PC-9 (cell line): ENCODE measurements at regions not wholly inside any gene's neighbourhood (a gene's known extent, or its start where the extent isn't known, plus 50 kb on each side); places are given as distances from the start of the nearest gene placed in this dataset.
"Not testable (repeated sequence)": the region's sequence is repeated elsewhere in the genome, so short reads cannot be mapped to it uniquely, and the experiment has no call there.

Source experiments
- CTCF ChIP-seq: fragments of 200-600 bp; sonication (generic); conservative IDR thresholded peaks from 2 replicates; pipeline ENCODE4 v1.6.1; 2017; ENCODE audit warnings: mixed run types, antibody characterized with exemption, mild to moderate bottlenecking, moderate library complexity
- EZH2 ChIP-seq: fragments of 200-600 bp; sonication (generic); IDR thresholded peaks from 2 replicates; pipeline ENCODE4 v1.8.0; 2017; ENCODE audit warnings: antibody characterized with exemption, low read depth

DNA sequence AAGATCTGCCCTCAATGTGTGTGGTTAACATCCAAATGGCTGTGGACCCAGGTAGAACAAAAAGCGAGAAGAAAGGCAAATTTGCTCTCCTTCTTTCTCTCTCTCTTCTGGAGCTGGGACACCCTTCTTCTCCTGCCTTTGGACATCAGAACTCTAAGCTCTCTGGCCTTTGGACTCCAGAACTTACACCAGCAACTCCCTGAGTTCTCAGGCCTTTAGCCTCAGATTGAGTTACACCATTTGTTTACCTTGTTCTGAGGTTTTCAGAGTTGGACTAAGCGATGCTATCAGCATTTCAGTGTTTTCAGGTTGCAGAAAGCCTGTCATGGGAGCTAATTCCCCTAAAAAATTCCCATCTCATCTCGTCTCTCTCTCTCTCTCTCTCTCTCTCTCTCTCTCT is 69.4 kb upstream of the NOX4 start:
- TF ChIP-seq CTCF, EZH2: not testable (repeated sequence)
